ENCODE measurements at regions not wholly inside any gene's neighbourhood (a gene's known extent, or its start where the extent isn't known, plus 50 kb on each side); places are given as distances from the start of the nearest gene placed in this dataset.
A peak's percentile ranks its signal among the peaks of the same experiment; 100 is the strongest.

DNA sequence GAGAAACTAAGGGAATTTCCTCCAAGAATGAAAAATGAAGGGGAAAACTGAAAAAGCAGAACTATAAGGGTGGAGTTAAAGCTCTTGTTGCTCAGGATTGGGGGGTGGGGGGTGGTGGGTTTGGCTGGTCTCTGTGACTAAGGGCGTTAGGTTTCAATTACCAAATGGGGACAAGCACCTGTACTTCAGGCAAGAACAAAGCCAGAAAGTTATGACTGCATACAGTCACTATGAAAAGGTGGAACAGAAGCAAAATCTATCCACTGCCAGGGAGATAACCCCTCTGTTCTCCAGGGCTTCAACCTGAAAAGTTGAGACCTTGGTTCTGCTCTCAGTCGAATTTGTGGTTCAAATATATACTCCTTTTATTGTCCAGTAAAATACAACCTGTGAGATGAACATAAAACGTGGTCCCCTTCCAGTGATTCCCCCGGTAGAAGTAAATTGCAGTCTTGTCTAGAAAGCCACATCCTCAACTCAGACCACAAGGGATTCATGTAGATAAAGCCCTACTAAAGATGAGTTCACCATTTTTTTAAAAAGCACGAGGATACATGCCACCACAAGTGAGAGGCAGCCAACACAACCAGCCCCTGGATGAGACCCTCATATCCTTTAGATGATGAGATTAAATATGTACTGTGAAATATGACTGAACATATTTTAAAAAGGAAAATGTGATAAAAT, 257.1 kb upstream of the RPS6KA3 start:
- Mint-ChIP-seq H3K9me3 (no peaks in the 10 kb centered on the region), H3K4me3 (peak overlapping the region; percentile 11), H3K36me3 (ENCODE audit: low read depth) (no peaks in the 10 kb centered on the region), H3K27ac (peak overlapping the region; percentile 69), H3K27me3 (peaks cover 17% of the 10 kb centered on the region), H3K4me1 (peaks cover 19% of the 10 kb centered on the region)
- DNase-seq (no peak), ATAC-seq (peak; percentile 86)

DNA sequence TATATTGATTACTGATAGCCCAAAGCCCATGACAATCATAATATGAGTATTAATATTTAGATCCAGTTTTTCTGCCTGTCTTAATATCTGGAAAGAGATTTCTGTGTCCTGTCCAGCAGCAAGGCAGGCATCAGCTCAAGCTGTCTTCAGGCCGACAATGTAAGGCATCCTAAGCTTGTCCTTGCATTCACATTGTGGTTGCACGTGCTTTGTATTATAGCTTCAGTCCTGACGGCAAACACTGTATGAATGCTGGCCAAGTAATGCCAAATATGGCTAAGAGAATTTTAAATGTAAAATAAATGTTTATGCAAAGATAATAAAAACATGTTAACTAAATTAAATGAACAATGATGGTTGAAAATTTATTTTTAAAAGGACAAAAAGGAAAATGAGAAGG, 255.7 kb upstream of the RPS6KA3 start:
- no peak overlapping the region for H3K4me3 Mint-ChIP-seq
- H3K36me3 Mint-ChIP-seq (ENCODE audit: low read depth): no peaks in the 10 kb centered on the region
- no peak for ATAC-seq
- H3K27ac Mint-ChIP-seq: no peak overlapping the region
- H3K9me3 Mint-ChIP-seq: no peaks in the 10 kb centered on the region
- H3K27me3 Mint-ChIP-seq: peaks cover 13% of the 10 kb centered on the region
- peaks cover 23% of the 10 kb centered on the region for H3K4me1 Mint-ChIP-seq
- DNase-seq: no peak

DNA sequence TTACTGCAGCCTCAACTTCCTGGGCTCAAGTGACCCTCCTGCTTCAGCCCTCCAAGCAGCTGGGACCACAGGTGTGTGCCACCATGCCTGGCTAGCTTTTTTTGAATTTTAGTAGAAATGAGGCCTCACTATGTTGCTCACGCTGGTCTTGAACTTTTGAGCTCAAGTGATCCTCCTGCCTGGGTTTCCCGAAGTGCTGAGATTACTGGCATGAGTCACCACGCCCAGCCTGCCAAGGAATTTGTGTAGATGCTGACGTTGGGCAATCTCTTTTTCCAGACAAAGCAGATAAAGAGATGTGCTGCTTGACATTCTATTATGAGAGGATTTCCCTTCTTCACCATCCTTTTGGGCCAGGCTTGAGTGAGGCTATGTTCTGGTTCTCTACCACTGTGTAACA, 254.5 kb upstream of the RPS6KA3 start:
- H3K27me3 Mint-ChIP-seq: peaks cover 13% of the 10 kb centered on the region
- ATAC-seq (no peak), DNase-seq (no peak)
- H3K9me3 Mint-ChIP-seq: no peaks in the 10 kb centered on the region
- H3K27ac Mint-ChIP-seq: no peak overlapping the region
- no peak overlapping the region for H3K4me3 Mint-ChIP-seq
- no peaks in the 10 kb centered on the region for H3K36me3 Mint-ChIP-seq (ENCODE audit: low read depth)
- H3K4me1 Mint-ChIP-seq: peaks cover 32% of the 10 kb centered on the region

DNA sequence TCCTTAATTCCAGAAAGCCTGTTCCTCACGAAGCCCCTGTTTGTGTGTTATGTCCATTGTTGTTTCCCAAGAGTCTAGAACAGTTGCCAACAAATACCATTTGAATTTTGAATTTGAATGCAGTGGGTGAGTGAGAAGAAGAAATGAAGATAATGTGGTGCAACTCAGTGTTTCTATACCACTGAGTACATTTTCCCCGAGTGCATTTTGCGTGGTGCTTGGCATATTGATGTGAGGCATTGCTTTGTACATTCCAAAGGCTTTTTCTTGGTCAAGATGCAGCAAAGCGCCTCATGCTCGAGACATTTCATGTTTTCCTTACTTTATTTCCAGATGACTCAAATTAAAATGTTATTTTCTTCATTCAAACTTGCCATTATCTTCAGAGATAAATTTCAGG, 253.1 kb upstream of the RPS6KA3 start:
- Mint-ChIP-seq H3K9me3 (peaks cover 4% of the 10 kb centered on the region), H3K4me3 (no peak overlapping the region)

DNA sequence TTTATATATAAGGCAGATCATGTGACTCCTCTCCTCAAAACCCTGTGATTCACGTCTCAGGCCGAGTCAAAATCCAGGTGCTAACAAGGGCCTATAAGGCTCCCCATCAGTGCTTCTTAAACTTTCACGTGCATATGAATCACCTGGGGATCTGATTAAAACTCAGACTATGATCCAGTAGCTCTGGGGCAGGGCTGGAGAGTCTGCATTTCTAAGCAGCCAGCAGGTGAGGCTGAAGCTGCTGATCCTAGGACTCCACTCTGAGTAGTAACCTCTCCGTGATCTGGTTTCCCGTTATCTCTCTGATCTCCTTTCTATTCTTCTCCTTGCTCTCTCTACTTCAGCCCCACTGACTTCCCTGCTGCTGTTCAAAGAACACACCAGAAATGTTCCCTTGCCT, 252.4 kb upstream of the RPS6KA3 start:
- Mint-ChIP-seq H3K4me1 (peaks cover 49% of the 10 kb centered on the region), H3K27ac (no peak overlapping the region)

More for the DNA sequence above, 253.1 kb upstream of the RPS6KA3 start:
- no peak for DNase-seq
- Mint-ChIP-seq H3K4me1 (peaks cover 46% of the 10 kb centered on the region), H3K27ac (no peak overlapping the region), H3K36me3 (ENCODE audit: low read depth) (peaks cover 2% of the 10 kb centered on the region), H3K27me3 (peaks cover 10% of the 10 kb centered on the region)
- ATAC-seq: no peak

DNA sequence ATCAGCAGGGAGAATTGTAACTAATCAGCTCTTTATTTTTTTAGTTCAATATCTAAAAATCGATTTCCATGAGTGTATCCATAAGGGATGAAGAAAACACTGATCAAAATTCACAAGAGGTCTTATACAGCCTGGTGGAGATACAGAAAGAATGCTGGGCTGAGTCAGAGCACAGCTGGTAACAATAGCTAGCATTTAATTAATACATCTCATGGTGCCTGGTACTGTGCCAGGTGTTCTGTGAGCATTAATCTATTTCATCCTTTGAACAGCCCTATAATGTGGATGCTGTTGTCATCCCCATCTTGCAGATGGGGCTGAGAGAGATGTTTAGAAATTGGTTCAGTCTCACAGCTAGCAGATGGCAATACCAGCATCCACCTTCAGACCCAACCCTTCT, 250.9 kb upstream of the RPS6KA3 start:
- H3K36me3 Mint-ChIP-seq (ENCODE audit: low read depth): peaks cover 2% of the 10 kb centered on the region
- H3K4me1 Mint-ChIP-seq: peaks cover 46% of the 10 kb centered on the region
- DNase-seq (no peak), ATAC-seq (no peak)
- peaks cover 10% of the 10 kb centered on the region for H3K27me3 Mint-ChIP-seq
- H3K9me3 Mint-ChIP-seq: peaks cover 7% of the 10 kb centered on the region
- H3K27ac Mint-ChIP-seq: no peak overlapping the region
- H3K4me3 Mint-ChIP-seq: no peak overlapping the region

More for the DNA sequence above, 252.4 kb upstream of the RPS6KA3 start:
- Mint-ChIP-seq H3K9me3 (peaks cover 7% of the 10 kb centered on the region), H3K4me3 (no peak overlapping the region), H3K36me3 (ENCODE audit: low read depth) (peaks cover 2% of the 10 kb centered on the region), H3K27me3 (peaks cover 10% of the 10 kb centered on the region)
- ATAC-seq (no peak), DNase-seq (no peak)

DNA sequence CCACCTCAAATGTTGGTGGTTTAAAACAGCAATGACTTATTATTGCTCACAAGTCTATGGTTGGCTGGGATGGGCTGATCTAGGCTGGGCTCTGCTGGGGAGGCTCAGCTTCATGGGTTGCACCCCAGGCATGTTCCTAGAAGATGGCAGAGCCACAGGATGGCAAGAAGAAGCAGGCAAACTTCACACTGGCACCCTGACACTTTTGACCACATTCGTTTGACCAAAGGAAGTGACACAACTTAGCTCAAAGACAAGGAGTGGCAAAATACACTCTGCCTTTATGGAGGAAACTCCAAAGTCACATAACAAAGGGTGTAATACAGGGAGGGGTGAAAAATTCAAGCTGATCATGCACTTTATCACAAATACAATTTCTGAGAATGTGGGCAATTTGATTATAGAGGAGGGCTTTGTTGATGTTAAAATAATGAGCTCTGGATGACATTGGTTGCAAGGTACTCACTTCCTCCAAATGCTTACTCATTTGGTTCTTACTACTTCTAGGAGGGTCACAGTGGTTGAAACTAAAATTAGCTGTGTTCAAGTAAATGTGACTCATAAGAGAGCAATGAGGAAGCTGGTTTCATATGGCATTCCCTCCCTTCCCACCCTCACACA, 249.2 kb upstream of the RPS6KA3 start:
- peak overlapping the region; percentile 95 for H3K27ac Mint-ChIP-seq
- peak; percentile 86 for ATAC-seq
- H3K27me3 Mint-ChIP-seq: peaks cover 10% of the 10 kb centered on the region
- H3K9me3 Mint-ChIP-seq: peaks cover 7% of the 10 kb centered on the region
- peak overlapping the region; percentile 17 for H3K4me3 Mint-ChIP-seq
- peak; percentile 33 for DNase-seq
- H3K4me1 Mint-ChIP-seq: peaks cover 49% of the 10 kb centered on the region
- H3K36me3 Mint-ChIP-seq (ENCODE audit: low read depth): peaks cover 2% of the 10 kb centered on the region

DNA sequence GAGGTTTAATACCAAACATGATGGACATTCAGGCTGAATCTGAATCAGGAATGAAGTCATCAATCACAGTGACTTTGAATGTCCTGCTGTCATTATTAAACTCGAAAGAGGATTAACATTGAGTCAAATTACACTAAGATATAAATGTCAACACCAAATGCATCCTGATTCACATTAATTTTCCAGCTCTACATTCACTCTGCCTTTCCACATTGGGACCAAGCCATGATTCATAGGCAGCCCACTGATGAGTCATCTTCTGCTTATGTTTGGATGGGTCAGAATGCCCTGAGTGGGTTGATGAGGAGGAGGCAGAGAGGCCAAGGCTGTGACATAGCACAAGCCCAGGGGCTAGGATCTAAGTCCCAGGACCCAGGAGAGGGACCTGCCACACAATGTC, 247.6 kb upstream of the RPS6KA3 start:
- Mint-ChIP-seq H3K27ac (peak overlapping the region; percentile 95), H3K4me1 (peaks cover 49% of the 10 kb centered on the region), H3K9me3 (peaks cover 7% of the 10 kb centered on the region), H3K36me3 (ENCODE audit: low read depth) (peaks cover 2% of the 10 kb centered on the region), H3K4me3 (peak overlapping the region; percentile 37), H3K27me3 (peaks cover 6% of the 10 kb centered on the region)
- ATAC-seq (no peak), DNase-seq (no peak)

DNA sequence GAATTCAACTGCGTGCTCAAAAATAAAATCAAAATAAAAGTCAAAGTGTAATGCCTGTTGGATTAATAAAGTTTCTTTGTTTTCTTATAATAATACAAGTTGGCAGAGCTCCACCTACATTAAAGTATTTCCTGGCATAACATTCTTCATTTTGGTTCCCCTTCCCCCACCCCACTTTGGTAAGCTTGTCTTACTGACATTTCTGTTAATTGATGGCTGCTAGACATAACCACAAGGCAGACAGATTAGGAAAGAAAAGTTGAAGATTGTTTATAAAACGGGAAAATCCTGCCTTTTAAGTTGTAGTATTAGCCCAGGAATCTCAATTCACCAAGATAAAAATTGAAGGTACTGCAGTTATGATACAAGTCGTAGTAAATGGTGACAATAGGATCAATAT, 246.5 kb upstream of the RPS6KA3 start:
- no peak for ATAC-seq
- Mint-ChIP-seq H3K4me3 (no peak overlapping the region), H3K36me3 (ENCODE audit: low read depth) (peaks cover 2% of the 10 kb centered on the region), H3K9me3 (peaks cover 7% of the 10 kb centered on the region), H3K4me1 (peaks cover 41% of the 10 kb centered on the region), H3K27ac (no peak overlapping the region), H3K27me3 (peaks cover 1% of the 10 kb centered on the region)
- DNase-seq: no peak

DNA sequence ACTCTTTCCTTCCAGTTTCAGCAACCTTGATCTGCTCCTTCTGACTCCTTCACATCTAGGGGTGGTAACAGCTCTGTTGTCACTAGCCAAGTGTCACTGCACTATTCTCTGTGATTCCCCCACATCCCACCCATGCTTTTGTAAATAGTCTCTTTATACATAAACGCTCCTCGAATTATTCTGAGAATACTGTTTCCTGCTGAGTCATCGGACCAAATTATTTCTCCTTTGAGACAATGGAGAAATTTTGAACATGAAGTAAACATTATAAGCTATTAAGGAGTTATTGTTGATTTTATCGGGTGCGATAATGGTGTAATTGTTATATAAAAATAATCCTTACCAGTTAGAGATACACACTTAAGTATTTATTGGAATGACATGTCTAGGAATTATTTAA, 245.1 kb upstream of the RPS6KA3 start:
- H3K4me1 Mint-ChIP-seq: peaks cover 36% of the 10 kb centered on the region
- H3K36me3 Mint-ChIP-seq (ENCODE audit: low read depth): peaks cover 2% of the 10 kb centered on the region

DNA sequence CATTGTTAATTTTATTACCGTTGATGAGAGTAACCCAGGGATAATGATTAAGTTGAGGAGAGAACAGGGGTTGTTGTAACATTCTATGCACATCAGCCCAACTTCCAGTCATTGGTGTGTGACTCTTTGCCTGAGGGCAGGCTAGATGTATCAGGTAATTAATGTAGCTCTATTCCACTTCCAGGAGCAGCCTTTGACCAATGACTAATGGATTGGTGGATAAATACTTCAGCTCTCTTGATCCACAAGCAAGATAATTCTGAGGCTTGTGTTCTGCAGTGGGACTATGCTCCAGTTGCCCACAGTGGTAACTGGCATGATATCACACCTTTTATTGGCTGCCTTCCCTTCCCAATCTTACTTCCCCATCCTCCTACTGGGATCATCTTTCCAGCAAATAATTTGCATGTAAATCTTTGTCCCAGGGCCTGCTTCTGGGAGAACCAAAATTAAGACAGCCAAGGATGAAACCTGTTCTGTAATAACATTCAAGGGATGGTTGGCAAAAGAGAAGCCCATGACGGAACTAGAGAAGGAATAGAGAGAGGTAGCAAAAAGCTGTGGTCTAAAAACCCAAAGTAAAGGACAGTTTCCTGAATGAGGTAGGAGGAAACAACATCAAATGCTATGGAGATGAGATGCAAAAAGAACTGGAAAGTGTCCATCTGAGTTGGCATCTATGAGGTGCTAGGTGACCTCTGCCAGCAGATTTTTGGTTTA, 241.4 kb upstream of the RPS6KA3 start:
- no peaks in the 10 kb centered on the region for H3K9me3 Mint-ChIP-seq
- no peaks in the 10 kb centered on the region for H3K36me3 Mint-ChIP-seq (ENCODE audit: low read depth)
- DNase-seq (no peak), ATAC-seq (no peak)
- H3K27me3 Mint-ChIP-seq: peaks cover 1% of the 10 kb centered on the region
- no peak overlapping the region for H3K4me3 Mint-ChIP-seq
- no peak overlapping the region for H3K27ac Mint-ChIP-seq
- H3K4me1 Mint-ChIP-seq: peaks cover 7% of the 10 kb centered on the region

More for the DNA sequence above, 245.1 kb upstream of the RPS6KA3 start:
- ATAC-seq: no peak
- DNase-seq: no peak
- Mint-ChIP-seq H3K27ac (no peak overlapping the region), H3K27me3 (peaks cover 1% of the 10 kb centered on the region), H3K9me3 (peaks cover 7% of the 10 kb centered on the region), H3K4me3 (no peak overlapping the region)

DNA sequence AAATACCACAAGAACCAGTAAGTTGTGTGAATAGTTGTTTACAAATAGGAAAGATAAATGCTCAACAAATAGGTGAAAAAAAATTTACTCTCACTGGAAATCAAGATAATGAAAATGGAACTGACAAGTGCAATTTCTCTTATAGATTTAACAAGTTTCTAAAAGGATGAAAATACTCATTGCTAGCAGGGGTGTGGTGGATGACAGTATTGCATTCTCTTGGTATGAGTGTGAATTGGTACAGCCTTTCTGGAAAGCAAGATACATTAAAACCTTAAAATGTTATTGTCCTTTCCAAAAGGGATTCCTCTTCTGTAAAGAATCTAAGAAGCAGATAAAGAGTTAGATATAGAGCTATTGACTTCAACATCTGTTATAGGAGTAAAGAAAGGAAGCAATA, 240.0 kb upstream of the RPS6KA3 start:
- H3K9me3 Mint-ChIP-seq: no peaks in the 10 kb centered on the region
- DNase-seq: no peak
- ATAC-seq: no peak
- peaks cover 6% of the 10 kb centered on the region for H3K4me1 Mint-ChIP-seq
- H3K4me3 Mint-ChIP-seq: no peak overlapping the region
- peaks cover 5% of the 10 kb centered on the region for H3K27me3 Mint-ChIP-seq
- H3K36me3 Mint-ChIP-seq (ENCODE audit: low read depth): no peaks in the 10 kb centered on the region
- H3K27ac Mint-ChIP-seq: no peak overlapping the region

DNA sequence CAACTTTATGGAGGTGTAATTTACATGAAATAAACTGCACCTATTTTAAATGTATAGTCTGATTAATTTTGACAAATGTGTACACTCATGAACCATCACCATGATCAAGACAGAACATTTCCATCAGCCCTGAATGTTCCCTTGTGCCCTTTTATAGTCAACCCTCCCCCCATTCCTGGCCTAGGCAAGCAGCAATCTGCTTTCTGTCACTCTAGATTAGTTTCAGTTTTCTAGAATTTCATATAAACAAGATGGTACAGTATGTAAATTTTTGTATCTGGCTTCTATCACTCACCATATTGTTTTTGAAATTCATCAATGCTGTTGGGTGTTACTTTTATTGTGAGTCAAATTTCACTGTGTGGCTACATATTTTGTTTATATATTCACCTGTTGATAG, 234.2 kb upstream of the RPS6KA3 start:
- Mint-ChIP-seq H3K4me1 (peaks cover 14% of the 10 kb centered on the region), H3K36me3 (ENCODE audit: low read depth) (no peaks in the 10 kb centered on the region), H3K27me3 (peaks cover 8% of the 10 kb centered on the region), H3K9me3 (no peaks in the 10 kb centered on the region), H3K27ac (no peak overlapping the region), H3K4me3 (no peak overlapping the region)
- no peak for DNase-seq
- no peak for ATAC-seq

DNA sequence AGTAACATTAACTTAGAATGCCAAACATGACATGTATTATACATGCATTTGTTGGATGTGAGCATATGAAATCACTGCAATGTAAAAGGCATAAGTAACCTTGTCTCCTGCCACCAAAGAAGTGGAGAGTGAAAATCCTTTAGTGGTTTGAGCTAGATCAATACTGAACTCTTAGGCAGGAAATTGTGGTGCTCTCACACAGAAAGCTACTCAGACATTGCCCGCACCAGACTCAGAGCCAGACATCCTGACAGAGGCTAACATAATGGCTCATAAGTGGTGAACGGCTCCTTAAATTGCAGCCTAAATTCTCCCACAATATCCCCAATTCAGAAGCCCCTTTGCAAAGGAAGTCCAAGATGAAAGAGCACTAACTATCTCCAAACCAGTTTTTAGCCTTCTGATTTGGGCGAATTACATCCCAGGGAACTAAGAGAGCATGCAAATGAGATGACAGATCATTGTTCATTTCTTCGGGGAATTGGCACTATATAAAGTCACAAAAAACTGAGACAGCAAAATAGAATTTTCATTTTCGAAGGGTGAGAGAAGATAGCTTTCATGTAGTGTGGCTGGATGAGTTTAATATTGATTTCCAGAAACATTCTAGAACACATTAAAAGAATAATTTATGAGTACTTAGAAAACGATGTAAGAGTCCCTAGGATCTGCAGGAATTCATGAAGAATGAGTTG, 233.6 kb upstream of the RPS6KA3 start:
- H3K27me3 Mint-ChIP-seq: peaks cover 8% of the 10 kb centered on the region
- DNase-seq (no peak), ATAC-seq (peak; percentile 49)
- H3K27ac Mint-ChIP-seq: peak overlapping the region; percentile 32
- no peaks in the 10 kb centered on the region for H3K9me3 Mint-ChIP-seq
- H3K36me3 Mint-ChIP-seq (ENCODE audit: low read depth): no peaks in the 10 kb centered on the region
- no peak overlapping the region for H3K4me3 Mint-ChIP-seq
- peaks cover 14% of the 10 kb centered on the region for H3K4me1 Mint-ChIP-seq

Data from activated naive CD8-positive, alpha-beta T cell treated with anti-CD3 and anti-CD28 coated beads, Interleukin-2, amount 50 U/mL, for 24 hours (primary cell).